ENCODE measurements at regions not wholly inside any gene's neighbourhood (a gene's known extent, or its start where the extent isn't known, plus 50 kb on each side); places are given as distances from the start of the nearest gene placed in this dataset.

- H3K27ac ChIP-seq (ENCODE audit: low read length), result no peak overlapping the region
These were observed 116.0 kb upstream of the PAM start for GRCh38 chr5:102638912-102639652.

DNA sequence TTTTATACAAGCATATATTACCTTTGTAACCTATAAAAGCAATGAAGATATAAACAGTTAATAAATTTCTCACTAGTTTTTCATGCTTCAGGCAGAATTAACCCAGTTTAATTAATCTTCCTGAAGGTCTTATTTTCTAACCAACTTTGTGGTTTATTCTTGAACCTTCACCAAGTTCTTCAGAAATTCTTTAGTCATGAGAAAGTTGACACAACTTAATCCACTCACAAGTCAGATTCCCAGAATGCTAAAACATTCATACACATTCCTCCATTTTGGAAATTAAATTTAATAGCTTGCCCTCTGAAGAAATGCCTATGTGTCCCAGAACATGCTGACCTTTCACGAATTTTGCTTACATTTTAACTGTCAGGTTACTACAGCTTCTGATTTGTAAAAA, 105.4 kb upstream of the PAM start:
- no peak overlapping the region for H3K9ac ChIP-seq (ENCODE audit: low read depth, low read length)
- H3K36me3 ChIP-seq (ENCODE audit: insufficient read depth, low read depth, low read length), result no peaks in the 10 kb centered on the region
- H3K27ac ChIP-seq (ENCODE audit: low read length), result no peak overlapping the region
- no peaks in the 10 kb centered on the region for H3K27me3 ChIP-seq (ENCODE audit: insufficient read depth, low read length)
- no peaks in the 10 kb centered on the region for H3K4me1 ChIP-seq (ENCODE audit: insufficient read depth, low read length)
- no peak overlapping the region for H3K4me3 ChIP-seq (ENCODE audit: low read length)
- no peaks in the 10 kb centered on the region; the same call in 1 of the 2 replicates for H3K9me3 ChIP-seq (ENCODE audit: insufficient read depth, low read depth, low read length)

More at GRCh38 chr5:102638912-102639652, 116.0 kb upstream of the PAM start:
- no peaks in the 10 kb centered on the region for H3K27me3 ChIP-seq (ENCODE audit: insufficient read depth, low read length)
- H3K36me3 ChIP-seq (ENCODE audit: insufficient read depth, low read depth, low read length), result no peaks in the 10 kb centered on the region
- H3K9ac ChIP-seq (ENCODE audit: low read depth, low read length), result no peak overlapping the region
- no peak overlapping the region for H3K4me3 ChIP-seq (ENCODE audit: low read length)
- no peaks in the 10 kb centered on the region for H3K9me3 ChIP-seq (ENCODE audit: insufficient read depth, low read depth, low read length)
- H3K4me1 ChIP-seq (ENCODE audit: insufficient read depth, low read length), result no peaks in the 10 kb centered on the region

DNA sequence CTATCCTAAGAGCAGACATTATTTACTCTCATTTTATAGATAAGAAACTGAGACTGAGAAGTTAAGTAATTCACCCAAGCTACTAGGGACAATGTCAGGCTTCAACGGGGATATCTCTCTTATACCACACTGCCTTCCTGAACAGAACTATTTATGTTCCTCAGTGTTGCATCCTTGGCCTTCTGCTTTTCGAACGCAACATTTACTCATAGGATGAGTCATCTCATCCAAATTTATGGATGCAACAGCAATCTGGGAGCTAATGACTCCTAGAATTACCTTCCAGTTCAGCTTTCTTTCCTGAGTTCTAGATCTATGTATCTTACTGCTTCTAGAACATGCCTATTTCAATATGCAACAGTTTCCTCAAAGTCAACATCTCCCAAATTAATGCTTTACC, 103.6 kb upstream of the PAM start:
- Histone ChIP-seq H3K4me3 (ENCODE audit: low read length) (no peak overlapping the region), H3K9me3 (ENCODE audit: insufficient read depth, low read depth, low read length) (no peaks in the 10 kb centered on the region; the same call in 1 of the 2 replicates), H3K27ac (ENCODE audit: low read length) (no peak overlapping the region), H3K27me3 (ENCODE audit: insufficient read depth, low read length) (no peaks in the 10 kb centered on the region), H3K36me3 (ENCODE audit: insufficient read depth, low read depth, low read length) (no peaks in the 10 kb centered on the region), H3K4me1 (ENCODE audit: insufficient read depth, low read length) (no peaks in the 10 kb centered on the region), H3K9ac (ENCODE audit: low read depth, low read length) (no peak overlapping the region)

DNA sequence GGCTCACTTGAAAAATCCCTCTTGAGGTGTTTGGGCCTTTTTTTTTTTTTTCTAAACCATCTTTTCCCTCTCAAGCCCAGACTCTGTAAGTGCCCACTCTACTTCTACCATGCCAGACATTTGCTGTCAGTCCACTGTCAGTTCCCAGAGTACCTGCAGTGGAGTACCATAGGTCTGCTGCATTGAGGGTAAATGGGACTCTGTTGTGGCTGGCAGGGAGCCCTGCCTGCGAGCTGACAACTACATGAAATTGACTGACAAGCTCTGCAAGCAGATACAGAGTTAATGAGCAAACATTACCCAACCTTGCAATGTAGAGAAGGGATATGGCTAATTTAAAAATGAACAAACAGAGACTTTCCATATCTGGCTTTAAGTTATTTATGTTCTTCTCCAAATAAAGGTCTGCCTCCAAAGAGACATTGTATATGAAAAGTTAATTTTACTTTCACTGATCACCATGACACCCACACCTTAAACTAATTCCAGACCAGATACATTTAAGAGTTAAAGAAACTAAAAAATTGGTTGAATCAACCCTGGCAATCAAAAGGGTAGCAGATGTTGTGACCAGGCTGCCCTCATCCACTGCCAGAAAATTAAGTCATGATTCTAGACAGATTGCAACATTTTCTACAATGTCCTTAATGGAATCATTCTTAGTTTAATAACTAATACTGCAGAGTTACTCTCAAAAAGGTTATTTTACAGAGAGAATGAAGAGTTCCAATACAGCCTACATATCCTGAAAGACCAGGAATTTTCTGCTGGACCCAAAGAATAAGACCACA, 100.4 kb upstream of the PAM start:
- Histone ChIP-seq H3K27ac (ENCODE audit: low read length) (no peak overlapping the region), H3K27me3 (ENCODE audit: insufficient read depth, low read length) (no peaks in the 10 kb centered on the region), H3K4me3 (ENCODE audit: low read length) (no peak overlapping the region), H3K9ac (ENCODE audit: low read depth, low read length) (no peak overlapping the region), H3K4me1 (ENCODE audit: insufficient read depth, low read length) (no peaks in the 10 kb centered on the region), H3K9me3 (ENCODE audit: insufficient read depth, low read depth, low read length) (no peaks in the 10 kb centered on the region), H3K36me3 (ENCODE audit: insufficient read depth, low read depth, low read length) (no peaks in the 10 kb centered on the region)

GRCh38 chr5:102659151-102659550, 96.0 kb upstream of the PAM start:
- no peaks in the 10 kb centered on the region for H3K36me3 ChIP-seq (ENCODE audit: insufficient read depth, low read depth, low read length)
- no peak overlapping the region for H3K9ac ChIP-seq (ENCODE audit: low read depth, low read length)
- H3K4me1 ChIP-seq (ENCODE audit: insufficient read depth, low read length), result no peaks in the 10 kb centered on the region
- H3K9me3 ChIP-seq (ENCODE audit: insufficient read depth, low read depth, low read length), result no peaks in the 10 kb centered on the region
- H3K27ac ChIP-seq (ENCODE audit: low read length), result no peak overlapping the region
- H3K4me3 ChIP-seq (ENCODE audit: low read length), result no peak overlapping the region
- no peaks in the 10 kb centered on the region for H3K27me3 ChIP-seq (ENCODE audit: insufficient read depth, low read length)

DNA sequence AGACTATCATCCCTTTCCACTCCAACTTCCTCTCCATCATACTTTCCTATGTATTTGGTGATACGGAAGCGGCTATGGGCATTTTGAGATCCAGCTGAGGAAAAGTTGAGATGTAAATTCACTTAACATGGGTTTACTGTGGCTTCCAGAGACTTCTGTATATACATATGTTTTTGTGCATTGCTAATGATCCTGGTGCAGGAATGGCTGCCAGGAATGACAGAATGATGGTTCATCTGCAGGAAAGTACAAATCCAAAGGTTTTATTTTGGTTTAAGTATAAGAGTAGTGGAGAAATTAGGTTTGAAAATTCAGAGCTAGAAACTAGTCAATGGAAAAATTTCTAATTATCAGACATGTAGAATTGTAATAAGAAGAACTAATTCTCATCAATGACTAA, 95.0 kb upstream of the PAM start:
- no peak overlapping the region for H3K4me3 ChIP-seq (ENCODE audit: low read length)
- no peaks in the 10 kb centered on the region for H3K9me3 ChIP-seq (ENCODE audit: insufficient read depth, low read depth, low read length)
- no peak overlapping the region for H3K9ac ChIP-seq (ENCODE audit: low read depth, low read length)
- H3K27me3 ChIP-seq (ENCODE audit: insufficient read depth, low read length), result no peaks in the 10 kb centered on the region
- H3K4me1 ChIP-seq (ENCODE audit: insufficient read depth, low read length), result peaks cover 3% of the 10 kb centered on the region; the same call in 1 of the 2 replicates
- H3K36me3 ChIP-seq (ENCODE audit: insufficient read depth, low read depth, low read length), result no peaks in the 10 kb centered on the region
- no peak overlapping the region for H3K27ac ChIP-seq (ENCODE audit: low read length)

GRCh38 chr5:102663749-102664530, 91.2 kb upstream of the PAM start:
- Histone ChIP-seq H3K9me3 (ENCODE audit: insufficient read depth, low read depth, low read length) (no peaks in the 10 kb centered on the region), H3K4me3 (ENCODE audit: low read length) (no peak overlapping the region), H3K9ac (ENCODE audit: low read depth, low read length) (no peak overlapping the region), H3K27ac (ENCODE audit: low read length) (no peak overlapping the region), H3K4me1 (ENCODE audit: insufficient read depth, low read length) (peaks cover 9% of the 10 kb centered on the region; the same call in 1 of the 2 replicates), H3K27me3 (ENCODE audit: insufficient read depth, low read length) (no peaks in the 10 kb centered on the region), H3K36me3 (ENCODE audit: insufficient read depth, low read depth, low read length) (no peaks in the 10 kb centered on the region)

DNA sequence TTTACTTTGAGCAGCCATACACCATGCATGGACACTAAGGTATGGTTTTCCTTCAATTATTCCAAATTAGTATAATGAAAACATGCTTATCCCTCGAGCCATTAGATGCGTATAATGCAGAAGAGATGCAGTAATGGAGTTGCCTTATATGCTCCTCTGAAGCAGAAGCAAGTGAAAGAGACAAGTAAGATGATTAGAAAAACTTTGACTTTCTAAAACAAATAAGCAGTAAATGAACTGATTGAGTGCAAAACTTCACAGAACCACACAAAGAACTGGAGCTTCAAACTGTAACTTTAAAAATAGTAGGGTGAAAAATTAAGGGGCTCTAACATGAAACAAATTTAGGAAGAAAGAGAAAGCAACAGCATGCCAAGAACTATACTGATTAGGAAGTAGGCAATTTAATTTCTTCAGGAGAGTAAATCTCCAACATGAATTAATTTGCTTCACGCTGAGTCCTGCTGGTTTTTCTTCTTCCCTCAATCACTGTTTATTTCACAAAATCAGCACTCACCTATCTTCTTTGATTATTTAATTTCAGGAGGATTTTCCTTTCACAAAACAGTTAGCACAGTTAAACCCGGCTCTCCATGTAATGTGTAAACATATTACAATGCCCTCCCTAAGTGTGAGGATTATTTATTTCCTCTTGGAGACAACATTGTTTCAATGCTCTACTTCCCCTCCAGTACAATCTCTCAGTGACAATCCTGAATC, 90.3 kb upstream of the PAM start:
- Histone ChIP-seq H3K27me3 (ENCODE audit: insufficient read depth, low read length) (no peaks in the 10 kb centered on the region), H3K4me3 (ENCODE audit: low read length) (no peak overlapping the region), H3K9me3 (ENCODE audit: insufficient read depth, low read depth, low read length) (no peaks in the 10 kb centered on the region), H3K9ac (ENCODE audit: low read depth, low read length) (no peak overlapping the region), H3K27ac (ENCODE audit: low read length) (no peak overlapping the region), H3K36me3 (ENCODE audit: insufficient read depth, low read depth, low read length) (no peaks in the 10 kb centered on the region), H3K4me1 (ENCODE audit: insufficient read depth, low read length) (peaks cover 9% of the 10 kb centered on the region; the same call in 1 of the 2 replicates)

- Histone ChIP-seq H3K27ac (ENCODE audit: low read length) (no peak overlapping the region), H3K9ac (ENCODE audit: low read depth, low read length) (no peak overlapping the region), H3K4me1 (ENCODE audit: insufficient read depth, low read length) (peaks cover 9% of the 10 kb centered on the region; the same call in 1 of the 2 replicates), H3K27me3 (ENCODE audit: insufficient read depth, low read length) (no peaks in the 10 kb centered on the region), H3K36me3 (ENCODE audit: insufficient read depth, low read depth, low read length) (no peaks in the 10 kb centered on the region), H3K9me3 (ENCODE audit: insufficient read depth, low read depth, low read length) (no peaks in the 10 kb centered on the region), H3K4me3 (ENCODE audit: low read length) (no peak overlapping the region)
These were observed 88.8 kb upstream of the PAM start for GRCh38 chr5:102666164-102666946.

DNA sequence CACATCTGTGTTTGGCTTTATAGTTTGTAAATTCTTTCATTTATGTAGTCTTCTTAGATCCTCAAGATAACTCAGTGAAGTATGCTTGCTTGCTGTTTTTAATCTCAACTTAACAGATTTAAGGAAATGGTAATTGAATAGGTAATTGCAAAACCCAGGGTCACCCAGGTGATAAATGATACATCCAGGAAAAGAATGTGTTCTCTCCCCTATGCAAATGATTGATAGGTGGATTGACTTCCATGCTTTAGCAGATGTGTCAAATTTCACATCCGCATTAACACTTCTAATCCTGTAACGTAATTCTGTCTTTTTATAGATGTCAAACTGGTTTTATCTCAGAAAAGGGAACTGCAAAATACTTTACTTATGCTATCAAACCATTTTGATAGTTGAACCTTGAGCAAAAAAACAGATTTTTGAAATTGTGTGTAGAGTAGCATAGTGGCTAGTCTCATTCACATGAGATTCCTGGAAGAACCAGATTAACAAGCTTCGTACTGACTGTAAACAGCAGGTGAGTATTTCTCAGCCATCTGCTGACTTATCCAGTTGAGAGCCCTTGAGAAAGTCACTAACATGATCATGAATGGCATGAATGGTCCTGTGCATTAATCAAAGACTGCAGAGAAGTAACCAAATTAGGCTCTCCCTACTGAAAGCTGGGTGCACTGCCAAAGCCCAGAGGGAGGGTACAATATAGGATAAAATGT, 86.7 kb upstream of the PAM start:
- Histone ChIP-seq H3K4me3 (ENCODE audit: low read length) (no peak overlapping the region), H3K4me1 (ENCODE audit: insufficient read depth, low read length) (peaks cover 9% of the 10 kb centered on the region; the same call in 1 of the 2 replicates), H3K27me3 (ENCODE audit: insufficient read depth, low read length) (no peaks in the 10 kb centered on the region), H3K36me3 (ENCODE audit: insufficient read depth, low read depth, low read length) (no peaks in the 10 kb centered on the region), H3K9ac (ENCODE audit: low read depth, low read length) (no peak overlapping the region), H3K9me3 (ENCODE audit: insufficient read depth, low read depth, low read length) (no peaks in the 10 kb centered on the region), H3K27ac (ENCODE audit: low read length) (no peak overlapping the region)

All from iPS-20b (cell line).